ENCODE measurements at regions not wholly inside any gene's neighbourhood (a gene's known extent, or its start where the extent isn't known, plus 50 kb on each side); places are given as distances from the start of the nearest gene placed in this dataset.

- DNase-seq = no peak
Measured at GRCh38 chr14:94994245-94994644, 163.1 kb downstream of the DICER1 start.

- DNase-seq = no peak
Measured at GRCh38 chr14:94992046-94992445, 165.3 kb downstream of the DICER1 start.

GRCh38 chr14:94989946-94990345 lies 167.4 kb downstream of the DICER1 start:
- no peak for DNase-seq

- no peak for DNase-seq
Measured at GRCh38 chr14:94989417-94989816, 167.9 kb downstream of the DICER1 start.

- DNase-seq = no peak
Measured at GRCh38 chr14:94987409-94987808, 169.9 kb downstream of the DICER1 start.

- no peak for DNase-seq
Measured at GRCh38 chr14:94979891-94980290, 177.4 kb downstream of the DICER1 start.

GRCh38 chr14:94977016-94977415 lies 180.3 kb downstream of the DICER1 start:
- DNase-seq = no peak

GRCh38 chr14:94975366-94975765 lies 182.0 kb downstream of the DICER1 start:
- DNase-seq = no peak

GRCh38 chr14:94974893-94975292 lies 182.4 kb downstream of the DICER1 start:
- DNase-seq = no peak

- DNase-seq = no peak
Measured at GRCh38 chr14:94974422-94974821, 182.9 kb downstream of the DICER1 start.

- no peak for DNase-seq
Measured at GRCh38 chr14:94971750-94972149, 185.6 kb downstream of the DICER1 start.

GRCh38 chr14:94970941-94971730 lies 186.2 kb downstream of the DICER1 start:
- no peak for DNase-seq

GRCh38 chr14:94969766-94970165 lies 187.6 kb downstream of the DICER1 start:
- no peak for DNase-seq

GRCh38 chr14:94966868-94967267 lies 190.5 kb downstream of the DICER1 start:
- DNase-seq = no peak

GRCh38 chr14:94966344-94966743 lies 191.0 kb downstream of the DICER1 start:
- DNase-seq = no peak

- no peak for DNase-seq
Measured at GRCh38 chr14:94965551-94966313, 191.6 kb downstream of the DICER1 start.

GRCh38 chr14:94964931-94965330 lies 192.4 kb downstream of the DICER1 start:
- no peak for DNase-seq

- no peak for DNase-seq
Measured at GRCh38 chr14:94964181-94964580, 193.1 kb downstream of the DICER1 start.

- DNase-seq = no peak
Measured at GRCh38 chr14:94963051-94963450, 193.1 kb upstream of the GSC start.

GRCh38 chr14:94962166-94962575 lies 192.3 kb upstream of the GSC start:
- DNase-seq = no peak

GRCh38 chr14:94961386-94962165 lies 191.7 kb upstream of the GSC start:
- no peak for DNase-seq

GRCh38 chr14:94960285-94961001 lies 190.5 kb upstream of the GSC start:
- no peak for DNase-seq

All from MV-4-11 (cell line).